ENCODE measurements at regions not wholly inside any gene's neighbourhood (a gene's known extent, or its start where the extent isn't known, plus 50 kb on each side); places are given as distances from the start of the nearest gene placed in this dataset.

DNA sequence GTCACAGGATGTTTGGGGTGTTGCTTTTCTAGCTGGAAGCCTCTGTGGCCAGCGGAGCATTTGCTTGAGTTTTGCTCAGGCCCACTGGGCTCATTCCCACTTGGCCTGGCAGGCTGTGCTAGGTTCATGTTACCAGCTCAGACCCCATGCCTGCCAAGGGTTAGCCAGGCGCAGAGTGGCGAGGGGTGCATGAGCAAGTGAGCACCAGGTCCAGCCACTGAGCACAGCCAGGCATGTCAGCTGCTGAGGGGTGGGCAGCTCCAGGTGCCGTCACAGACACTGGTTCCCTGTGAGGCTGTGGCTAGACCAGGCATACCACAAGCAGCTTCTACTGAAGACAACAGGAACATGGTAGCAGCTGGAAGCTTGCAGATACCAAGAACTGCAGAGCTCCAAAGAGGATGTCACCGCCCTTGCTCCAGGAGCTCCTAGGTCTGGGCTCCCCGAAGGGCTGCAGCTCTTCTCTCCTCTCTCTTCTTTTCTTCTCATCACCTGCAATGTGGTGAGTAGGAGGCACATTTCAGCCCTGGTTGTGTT lies 52.0 kb upstream of the CYYR1 start:
- H3K36me3 ChIP-seq (ENCODE audit: control insufficient read depth, insufficient read depth, low read length) = no peaks in the 10 kb centered on the region; the same call in 1 of the 2 replicates
- no peak for DNase-seq (ENCODE audit: extremely low read depth, insufficient read length)
- H3K27me3 ChIP-seq (replicated peaks; ENCODE audit: control insufficient read depth, insufficient read depth, low read length) = no peaks in the 10 kb centered on the region
- no peak overlapping the region for H3K4me3 ChIP-seq (replicated peaks; ENCODE audit: low read depth, low read length)
- TF ChIP-seq CTCF (IDR thresholded peaks at IDR 0.05; ENCODE audit: insufficient read depth, low read length, poor library complexity, severe bottlenecking) = no peak
